NCI-H2196 treated with DMSO at 0.1 percent for 48 hours (cell line): ENCODE measurements at regions not wholly inside any gene's neighbourhood (a gene's known extent, or its start where the extent isn't known, plus 50 kb on each side); places are given as distances from the start of the nearest gene placed in this dataset.
"Not testable (repeated sequence)": the region's sequence is repeated elsewhere in the genome, so short reads cannot be mapped to it uniquely, and the experiment has no call there.

Experiments used
- DNase-seq: peaks from one replicate; lab custom pipeline; 2025; ENCODE audit not compliant: unreplicated experiment; lab: John Stamatoyannopoulos, UW

- no peak for DNase-seq
Observed at GRCh38 chr2:160790738-160791137, 297.1 kb upstream of the RBMS1 start.

GRCh38 chr2:160791884-160792283 is 298.3 kb upstream of the RBMS1 start:
- no peak for DNase-seq

GRCh38 chr2:160792837-160793236 is 299.2 kb upstream of the RBMS1 start:
- DNase-seq, result no peak

GRCh38 chr2:160794926-160795325 is 301.3 kb upstream of the RBMS1 start:
- DNase-seq, result no peak

- DNase-seq, result no peak
Observed at GRCh38 chr2:160803881-160804280, 310.3 kb upstream of the RBMS1 start.

- no peak for DNase-seq
Observed at GRCh38 chr2:160810406-160810805, 316.8 kb upstream of the RBMS1 start.

- DNase-seq, result no peak
Observed at GRCh38 chr2:160812830-160813505, 319.4 kb upstream of the RBMS1 start.

GRCh38 chr2:160813506-160813858 is 319.9 kb upstream of the RBMS1 start:
- no peak for DNase-seq

GRCh38 chr2:160816916-160817499 is 323.4 kb upstream of the RBMS1 start:
- peak; percentile 17 for DNase-seq

GRCh38 chr2:160820691-160821090 is 327.1 kb upstream of the RBMS1 start:
- no peak for DNase-seq

GRCh38 chr2:160822006-160822405 is 328.4 kb upstream of the RBMS1 start:
- DNase-seq, result no peak

GRCh38 chr2:160825433-160825832 is 331.8 kb upstream of the RBMS1 start:
- no peak for DNase-seq

GRCh38 chr2:160826496-160826895 is 332.9 kb upstream of the RBMS1 start:
- DNase-seq, result no peak

GRCh38 chr2:160828076-160828475 is 332.2 kb upstream of the TANK start:
- no peak for DNase-seq

GRCh38 chr2:160832381-160832780 is 327.8 kb upstream of the TANK start:
- not testable (repeated sequence) for DNase-seq

- no peak for DNase-seq
Observed at GRCh38 chr2:160835166-160835565, 325.1 kb upstream of the TANK start.

GRCh38 chr2:160836755-160837154 is 323.5 kb upstream of the TANK start:
- DNase-seq, result no peak

GRCh38 chr2:160837416-160837815 is 322.8 kb upstream of the TANK start:
- DNase-seq, result no peak

GRCh38 chr2:160838147-160838546 is 322.1 kb upstream of the TANK start:
- DNase-seq, result no peak

- DNase-seq, result no peak
Observed at GRCh38 chr2:160838691-160839090, 321.5 kb upstream of the TANK start.

- no peak for DNase-seq
Observed at GRCh38 chr2:160842286-160842685, 317.9 kb upstream of the TANK start.

GRCh38 chr2:160859096-160859495 is 301.1 kb upstream of the TANK start:
- no peak for DNase-seq

GRCh38 chr2:160862226-160862625 is 298.0 kb upstream of the TANK start:
- DNase-seq, result no peak
